C4-2B (cell line): ENCODE measurements at regions not wholly inside any gene's neighbourhood (a gene's known extent, or its start where the extent isn't known, plus 50 kb on each side); places are given as distances from the start of the nearest gene placed in this dataset.

Experiments
- CTCF ChIP-seq: fragments of 450-650 bp; conservative IDR thresholded peaks from 2 replicates; pipeline ENCODE4 v1.5.1; 2017; ENCODE audit warnings: mild to moderate bottlenecking
- ZFX ChIP-seq: fragments of 450-650 bp; IDR thresholded peaks from 2 replicates; pipeline ENCODE4 v1.6.1; 2017

- TF ChIP-seq CTCF (no peak), ZFX (no peak)
Measured at GRCh38 chr21:22201126-22201525, 1202.9 kb downstream of the NCAM2 start.
